HG02852 (cell line): ENCODE measurements at regions not wholly inside any gene's neighbourhood (a gene's known extent, or its start where the extent isn't known, plus 50 kb on each side); places are given as distances from the start of the nearest gene placed in this dataset.
"Not testable (repeated sequence)": the region's sequence is repeated elsewhere in the genome, so short reads cannot be mapped to it uniquely, and the experiment has no call there.

Experiments
- ATAC-seq: cut with Tn5 transposase; IDR thresholded peaks from one replicate; pipeline ENCODE4 v1.9.1; 2021; ENCODE audit warnings: mild to moderate bottlenecking, moderate library complexity; ENCODE audit not compliant: unreplicated experiment

DNA sequence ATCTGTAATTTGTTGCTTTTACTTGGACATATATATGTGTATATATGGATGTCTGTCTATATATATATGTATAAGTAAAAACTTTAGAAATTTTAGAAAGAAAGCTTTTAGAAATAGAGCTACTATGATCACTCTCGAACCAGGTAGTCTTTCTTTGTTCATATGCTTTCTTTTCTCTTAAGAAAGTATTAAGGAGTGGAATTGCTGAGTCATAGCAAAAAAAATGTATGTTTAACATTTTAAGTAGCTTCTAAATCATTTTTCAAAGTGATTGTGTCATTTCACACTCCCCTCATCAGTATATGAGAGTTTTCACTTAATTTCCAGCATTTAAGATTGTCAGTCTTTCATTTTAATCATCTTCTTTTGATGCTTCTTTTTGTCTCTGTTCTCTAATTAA, 447.9 kb upstream of the TECRL start:
- no peak for ATAC-seq

DNA sequence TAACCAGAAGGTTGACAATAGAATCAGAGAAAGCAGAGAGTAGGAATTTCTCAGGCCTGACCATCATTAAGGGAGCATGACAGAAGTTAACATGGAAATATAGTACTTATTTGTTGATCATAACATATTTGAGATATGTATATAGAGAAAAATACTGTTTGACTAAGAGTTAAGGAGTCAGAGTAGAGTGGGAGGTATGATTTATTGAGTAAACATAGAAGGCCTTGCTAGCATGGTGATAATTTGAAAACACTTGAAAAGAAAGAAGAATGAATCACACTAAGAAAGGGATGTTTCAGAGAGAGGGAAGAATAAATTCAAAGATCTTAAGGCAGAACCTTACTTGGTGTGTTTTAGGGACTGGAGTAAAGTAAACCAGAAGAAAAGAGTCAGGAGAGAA, 437.2 kb upstream of the TECRL start:
- no peak for ATAC-seq

DNA sequence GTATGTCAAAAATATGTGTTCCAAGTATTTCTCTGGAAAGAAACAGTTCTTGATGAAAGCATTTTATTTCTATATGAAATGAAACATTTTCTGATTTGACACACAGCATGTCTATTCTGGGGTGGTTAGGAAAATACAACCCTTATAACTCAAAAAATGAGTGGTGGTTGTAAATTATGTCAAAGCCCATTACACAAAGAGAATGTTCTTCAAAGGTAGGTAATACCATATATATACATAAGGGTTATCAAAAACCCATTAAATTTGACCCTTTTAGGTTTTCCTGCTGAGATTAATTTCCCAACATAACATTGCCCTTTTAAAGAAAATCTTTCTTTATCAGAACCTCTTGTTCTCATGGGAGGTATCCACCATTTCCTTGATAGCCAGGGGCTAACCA, 420.5 kb upstream of the TECRL start:
- no peak for ATAC-seq

DNA sequence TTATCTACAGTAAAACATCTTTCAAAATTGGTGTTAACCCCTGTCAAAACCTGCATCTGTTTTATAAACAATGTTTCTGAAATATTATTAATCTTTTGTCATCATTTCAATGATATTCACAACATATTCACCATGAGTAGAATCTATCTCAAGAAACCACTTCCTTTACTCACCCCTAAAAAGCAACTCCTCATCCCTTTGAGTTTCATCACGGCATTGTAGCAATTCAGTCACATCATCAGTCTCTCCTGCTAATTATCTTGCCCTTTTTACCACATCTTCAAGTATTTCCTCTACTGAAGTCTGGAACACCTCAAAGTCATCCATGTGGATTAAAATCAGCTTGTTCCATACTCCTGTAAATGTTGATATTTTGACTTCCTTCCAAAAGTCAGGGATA, 415.3 kb upstream of the TECRL start:
- ATAC-seq = no peak

DNA sequence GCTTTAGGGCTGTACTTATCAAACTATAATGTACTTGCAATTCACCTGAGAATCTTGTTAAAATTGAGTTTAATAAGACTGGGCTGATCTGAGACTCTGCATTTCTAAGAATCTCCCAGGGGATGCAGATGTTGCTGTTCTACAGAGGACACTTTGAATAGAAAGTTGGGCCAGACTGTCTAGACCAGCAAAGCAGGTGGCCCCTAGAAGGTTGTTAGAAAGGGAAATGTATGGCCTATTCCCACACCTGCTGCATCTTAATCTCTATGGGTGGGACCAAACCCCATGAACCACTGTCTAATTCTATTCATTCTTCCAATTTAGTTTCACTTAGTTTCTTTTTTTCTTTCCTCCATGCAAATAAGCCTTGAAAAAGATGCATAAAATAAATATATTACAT, 413.2 kb upstream of the TECRL start:
- ATAC-seq = no peak

DNA sequence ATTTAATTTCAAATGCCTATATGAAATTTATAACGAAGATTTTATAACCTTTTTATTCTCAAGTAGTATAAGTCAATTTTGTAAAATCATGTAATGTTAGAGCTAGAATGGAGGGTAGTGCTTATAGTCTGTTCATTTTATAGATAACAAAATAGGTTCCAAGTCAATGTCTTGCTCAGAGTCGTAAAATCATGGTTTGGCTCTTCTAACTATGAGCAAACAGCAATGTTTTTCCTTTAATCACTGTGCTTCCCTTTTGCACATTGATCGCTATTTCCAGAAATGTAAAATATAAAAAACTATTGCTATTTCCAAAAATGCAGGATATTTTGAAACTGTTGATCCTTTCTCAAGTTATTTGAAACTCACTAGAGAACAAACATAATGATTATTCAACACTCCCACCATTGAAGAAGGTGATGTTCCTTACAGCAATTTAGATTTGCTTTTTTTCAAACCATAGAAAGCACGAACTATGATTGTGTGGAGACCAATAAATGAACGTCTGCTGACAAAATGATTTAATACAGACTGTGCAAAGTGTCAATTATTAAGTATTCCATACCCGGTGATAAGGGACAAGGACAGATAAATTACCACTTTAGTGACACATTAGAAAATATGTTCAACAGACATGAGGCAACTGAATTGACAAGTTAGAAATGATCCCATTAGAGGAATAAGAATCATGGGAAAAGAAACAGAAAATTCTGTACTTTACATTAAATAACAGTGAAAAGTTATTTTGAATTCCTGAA, 412.1 kb upstream of the TECRL start:
- no peak for ATAC-seq

DNA sequence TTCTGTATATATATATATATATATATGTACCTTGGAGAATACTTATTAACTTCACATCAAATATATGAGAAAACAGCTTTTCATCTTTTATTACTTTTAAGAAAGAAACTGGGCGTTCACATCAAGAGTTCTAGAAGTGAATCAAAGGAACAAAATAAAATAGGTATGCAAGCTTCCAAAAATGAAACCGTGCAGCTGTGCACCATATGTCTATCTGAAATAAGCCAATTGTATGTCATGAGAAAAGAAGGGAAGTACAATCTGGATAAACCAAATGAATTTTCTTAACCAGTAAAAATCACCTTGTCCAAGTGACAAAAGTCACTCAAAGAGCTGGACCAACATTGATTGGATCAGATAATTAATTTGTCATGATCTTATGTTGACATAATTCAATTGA, 405.4 kb upstream of the TECRL start:
- ATAC-seq = no peak

DNA sequence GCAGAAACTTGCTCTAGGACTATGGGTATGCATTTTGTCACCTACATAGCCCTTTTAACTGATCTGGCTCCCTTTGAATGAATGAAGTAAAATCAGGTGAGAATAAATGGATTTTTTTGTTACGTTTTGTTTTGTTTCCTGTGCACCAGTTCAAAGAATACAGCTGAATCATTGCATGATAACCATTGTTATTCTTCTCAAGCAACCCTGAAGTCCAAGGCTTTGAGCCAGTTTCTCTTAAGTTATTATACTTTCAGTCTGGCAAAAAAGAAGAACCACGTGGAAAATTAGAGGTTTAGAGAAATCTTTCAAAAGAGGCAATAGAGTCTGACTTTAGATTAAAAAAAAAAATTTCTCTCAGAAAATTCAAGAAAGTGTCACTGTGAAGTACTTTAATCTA, 398.6 kb upstream of the TECRL start:
- ATAC-seq = no peak

DNA sequence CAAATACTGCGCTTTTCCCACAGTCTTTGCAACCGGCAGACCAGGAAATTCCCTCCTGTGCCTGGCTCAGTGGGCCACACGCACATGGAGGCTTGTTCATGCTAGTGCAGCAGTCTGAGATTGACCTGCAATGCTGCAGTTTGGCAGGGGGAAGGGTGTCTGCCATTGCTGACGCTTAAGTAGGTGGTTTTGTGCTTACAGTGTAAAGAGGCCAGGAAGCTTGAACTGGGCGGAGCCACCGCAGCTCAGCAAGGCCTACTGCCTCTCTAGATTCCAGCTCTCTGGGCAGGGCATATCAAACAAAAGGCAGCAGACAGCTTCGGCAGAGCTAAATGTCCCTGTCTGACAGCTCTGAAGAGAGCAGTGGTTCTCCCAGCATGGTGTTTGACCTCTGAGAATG, 390.5 kb upstream of the TECRL start:
- ATAC-seq = no peak

DNA sequence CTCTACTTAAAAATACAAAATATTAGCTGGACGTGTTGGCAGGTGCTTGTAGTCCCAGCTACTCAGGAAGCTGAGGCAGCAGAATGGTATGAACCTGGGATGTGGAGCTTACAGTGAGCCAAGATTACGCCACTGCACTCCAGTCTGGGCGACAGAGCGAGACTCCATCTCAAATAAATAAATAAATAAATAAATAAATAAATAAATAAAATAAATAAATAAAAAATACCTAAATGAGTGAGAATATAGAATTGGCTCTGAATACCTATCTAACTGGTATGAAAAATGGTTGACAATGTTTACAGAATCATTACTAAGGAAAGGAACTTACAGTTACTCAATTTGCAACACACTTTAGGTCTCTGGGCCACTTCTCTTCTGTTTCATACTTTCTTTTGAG, 389.6 kb upstream of the TECRL start:
- ATAC-seq = not testable (repeated sequence)

DNA sequence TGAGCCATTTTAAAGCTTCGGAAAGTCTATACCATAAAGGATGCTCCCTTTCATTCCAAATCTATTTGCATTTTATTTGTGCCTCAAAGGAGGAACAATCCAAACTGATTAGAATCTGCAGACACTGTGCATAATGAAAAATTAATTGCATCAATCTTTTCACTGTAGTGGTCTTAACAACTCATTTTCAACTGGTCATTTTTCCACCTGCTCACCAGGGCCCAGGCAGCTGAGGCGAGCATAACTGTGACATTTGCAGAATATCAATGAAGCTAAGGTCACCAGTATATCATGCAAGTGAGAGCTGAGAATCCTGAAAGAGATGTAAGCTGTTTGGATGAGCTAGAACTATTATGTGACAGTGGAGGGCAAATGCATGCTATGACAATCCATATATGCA, 387.3 kb upstream of the TECRL start:
- ATAC-seq = no peak

DNA sequence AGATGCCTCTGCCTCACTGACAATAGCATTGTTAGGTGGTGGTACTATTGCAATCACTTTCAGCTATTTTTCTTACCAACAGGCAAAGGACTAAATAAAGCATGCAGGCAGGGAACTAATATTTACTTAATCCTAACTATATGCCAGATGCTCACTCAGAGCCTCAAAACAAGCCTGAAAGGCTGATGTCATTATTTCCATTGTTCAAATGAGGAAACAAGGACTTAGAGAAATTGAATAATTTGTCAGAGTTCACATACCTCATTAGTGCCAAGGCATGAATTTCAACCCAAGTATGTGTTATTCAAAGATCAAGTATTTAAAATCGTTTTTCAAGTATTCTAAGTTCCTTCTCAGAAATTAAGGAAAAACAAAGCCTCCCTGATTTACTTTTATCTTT, 374.9 kb upstream of the TECRL start:
- ATAC-seq = no peak

DNA sequence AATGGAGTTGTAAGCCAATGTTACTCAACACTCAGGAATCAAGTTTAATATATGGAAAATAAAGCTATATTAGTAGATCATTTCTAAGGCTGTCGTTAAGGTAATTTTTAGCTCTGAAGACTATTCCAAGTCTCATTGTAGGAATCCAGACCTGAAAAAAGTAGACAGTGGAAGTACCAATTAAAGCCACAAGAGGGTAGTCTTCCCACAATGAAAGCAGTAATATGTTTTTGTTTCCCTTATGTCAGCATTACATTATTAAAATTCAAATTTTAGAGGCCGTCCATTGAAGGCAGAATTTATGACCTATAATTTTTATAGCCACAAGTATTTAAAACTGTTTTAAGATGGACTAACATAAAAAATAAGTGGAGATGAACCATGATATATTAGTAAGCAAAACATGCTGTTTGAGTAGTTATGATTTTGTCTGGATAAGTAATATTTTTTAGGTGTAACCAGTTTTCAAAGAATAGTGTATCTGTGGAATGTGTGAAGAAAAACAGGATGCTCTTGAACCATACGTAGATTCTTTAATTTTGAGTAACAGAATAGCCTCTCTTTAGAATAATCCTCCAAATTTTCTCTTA, 372.6 kb upstream of the TECRL start:
- peak; percentile 58 for ATAC-seq

DNA sequence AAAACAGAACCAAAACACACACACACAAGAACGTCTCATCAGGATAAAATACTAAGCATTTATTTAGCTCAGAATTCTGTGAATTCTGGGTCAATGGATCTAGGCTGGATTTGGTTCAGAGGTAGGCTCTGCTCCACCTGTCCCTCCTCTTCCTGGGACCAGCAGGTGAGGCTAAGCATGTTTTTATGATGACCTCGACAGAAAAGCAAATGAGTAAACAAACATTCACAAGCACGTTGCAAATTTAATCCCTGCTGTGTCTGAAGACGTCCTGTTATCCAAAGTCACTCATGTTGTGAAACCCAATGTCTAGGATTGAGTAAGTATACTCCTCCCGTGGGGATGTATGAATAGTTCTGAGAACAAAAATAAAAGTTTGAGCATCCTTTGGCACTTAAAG, 371.4 kb upstream of the TECRL start:
- ATAC-seq = no peak

DNA sequence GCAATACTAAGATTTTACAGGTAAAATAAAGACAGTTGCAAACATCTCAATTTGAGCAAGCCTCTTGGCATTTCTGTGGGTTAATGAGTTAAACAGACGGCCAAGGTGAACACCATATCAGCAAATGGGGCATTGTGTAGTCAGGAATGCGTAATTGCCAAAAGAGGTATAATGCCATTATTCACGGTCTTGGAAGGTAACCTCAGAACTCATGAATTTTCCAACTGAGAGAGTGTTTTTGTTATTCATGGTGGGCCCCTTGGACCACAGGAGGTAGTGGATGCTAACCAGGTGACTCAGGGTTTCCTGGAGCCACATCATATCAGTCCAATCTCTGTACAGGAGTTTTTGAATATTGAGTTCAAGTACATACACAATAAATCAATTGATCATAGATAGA, 368.0 kb upstream of the TECRL start:
- ATAC-seq = no peak

DNA sequence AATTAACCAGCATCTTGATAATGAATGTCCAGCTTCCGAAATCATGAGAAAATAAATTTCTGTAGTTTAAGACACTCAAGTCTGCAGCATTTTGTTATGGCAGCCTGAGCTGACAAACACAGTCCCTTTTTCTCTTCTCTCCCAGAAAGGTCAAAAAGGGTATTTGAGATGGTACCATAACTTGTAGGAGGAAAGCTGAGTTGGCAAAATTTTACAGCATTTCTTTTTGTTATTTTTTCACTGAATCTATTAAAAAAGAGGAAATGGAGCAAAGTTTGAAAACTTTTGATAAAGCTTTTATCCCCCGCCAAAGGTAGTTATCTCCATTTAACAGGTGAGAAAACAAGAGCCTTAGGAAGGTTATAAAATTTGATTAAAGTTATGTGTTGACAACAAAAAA, 367.6 kb upstream of the TECRL start:
- no peak for ATAC-seq

DNA sequence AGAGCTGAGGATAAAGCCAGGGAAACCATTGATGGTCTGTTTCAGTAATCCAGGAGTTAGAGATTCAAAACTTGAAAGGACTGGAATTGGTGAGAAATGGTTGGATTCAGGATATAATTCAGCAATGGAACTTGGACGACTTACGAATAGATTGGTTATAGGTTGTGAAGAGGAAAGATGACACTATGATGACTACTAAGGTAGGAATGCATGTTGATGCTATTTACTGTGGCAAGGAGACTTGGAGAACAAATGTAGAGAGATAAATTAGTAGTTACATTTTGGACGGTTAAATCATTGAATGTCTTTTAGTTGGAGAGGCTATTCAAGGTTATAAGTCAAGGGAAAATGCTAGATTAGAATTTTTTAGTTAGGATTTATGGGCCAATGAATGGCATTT, 365.4 kb upstream of the TECRL start:
- no peak for ATAC-seq

DNA sequence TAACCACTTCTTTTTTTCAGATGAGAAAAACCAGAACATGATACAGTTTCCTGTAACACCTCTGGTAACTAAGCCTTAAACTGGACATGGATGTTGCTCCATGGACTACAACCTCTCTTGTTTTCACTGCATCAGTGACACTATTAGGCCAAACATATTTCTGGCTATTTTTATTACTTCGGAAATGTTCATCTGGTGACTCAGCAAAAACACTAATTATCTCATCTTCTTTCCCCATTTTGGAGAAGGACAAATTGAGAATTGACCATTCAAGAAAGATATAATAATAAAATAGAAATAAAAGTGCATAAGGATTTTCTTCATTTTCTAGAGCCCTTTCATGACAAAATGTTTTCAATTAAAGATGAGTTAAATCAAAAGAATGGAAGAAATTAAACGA, 361.9 kb upstream of the TECRL start:
- no peak for ATAC-seq

DNA sequence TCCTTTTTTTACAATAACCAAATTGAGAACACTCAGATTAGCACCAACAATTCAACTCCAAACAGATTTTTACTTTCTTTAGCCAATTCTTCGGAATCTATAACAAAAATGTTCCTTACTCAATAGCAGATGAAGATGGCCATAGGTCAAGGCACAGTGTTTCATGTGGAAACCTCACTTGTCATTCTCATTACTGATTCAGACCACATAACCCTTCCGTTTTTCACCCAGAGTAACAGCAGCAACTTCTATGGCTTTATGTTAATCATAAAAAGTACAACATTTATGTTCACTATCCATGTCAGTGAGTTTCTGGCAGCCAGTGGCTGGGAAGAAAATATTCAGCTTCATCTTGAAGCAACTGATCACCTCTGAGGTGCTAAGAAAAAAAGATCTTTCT, 358.3 kb upstream of the TECRL start:
- no peak for ATAC-seq

DNA sequence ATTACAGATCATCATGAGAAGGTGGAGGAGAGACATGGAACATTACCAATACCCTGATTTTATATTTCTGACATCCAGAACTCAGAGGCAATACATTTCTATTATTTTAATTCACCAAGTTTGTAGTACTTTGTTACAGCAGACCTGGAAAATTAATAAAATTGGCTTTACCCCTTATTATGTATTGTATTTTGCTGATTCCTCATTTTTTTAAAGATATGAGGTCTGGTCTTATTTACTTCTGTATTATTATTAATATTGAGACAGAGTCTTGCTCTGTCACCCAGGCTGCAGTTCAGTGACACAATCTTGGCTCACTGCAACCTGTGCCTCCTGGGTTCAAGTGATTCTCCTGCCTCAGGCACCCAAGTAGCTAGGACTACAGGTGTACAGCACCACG, 357.3 kb upstream of the TECRL start:
- ATAC-seq = no peak

DNA sequence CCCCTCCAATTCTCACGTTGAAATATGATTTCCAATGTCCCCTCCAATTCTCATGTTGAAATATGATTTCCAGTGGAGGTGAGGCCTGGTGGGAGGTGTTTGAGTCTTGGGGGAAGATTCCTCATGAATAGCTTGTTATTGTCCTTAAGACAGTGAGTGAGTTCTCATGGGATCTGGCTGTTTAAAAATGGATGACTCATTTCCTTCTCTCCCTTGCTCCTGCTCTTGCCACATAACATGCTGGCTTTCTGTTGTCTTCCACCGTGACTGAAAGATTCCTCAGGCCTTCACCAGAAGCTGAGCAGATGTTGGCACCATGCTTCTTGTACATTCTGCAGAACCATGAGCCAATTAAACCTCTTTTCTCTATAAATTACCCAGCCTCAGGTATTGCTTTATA, 346.8 kb upstream of the TECRL start:
- no peak for ATAC-seq

DNA sequence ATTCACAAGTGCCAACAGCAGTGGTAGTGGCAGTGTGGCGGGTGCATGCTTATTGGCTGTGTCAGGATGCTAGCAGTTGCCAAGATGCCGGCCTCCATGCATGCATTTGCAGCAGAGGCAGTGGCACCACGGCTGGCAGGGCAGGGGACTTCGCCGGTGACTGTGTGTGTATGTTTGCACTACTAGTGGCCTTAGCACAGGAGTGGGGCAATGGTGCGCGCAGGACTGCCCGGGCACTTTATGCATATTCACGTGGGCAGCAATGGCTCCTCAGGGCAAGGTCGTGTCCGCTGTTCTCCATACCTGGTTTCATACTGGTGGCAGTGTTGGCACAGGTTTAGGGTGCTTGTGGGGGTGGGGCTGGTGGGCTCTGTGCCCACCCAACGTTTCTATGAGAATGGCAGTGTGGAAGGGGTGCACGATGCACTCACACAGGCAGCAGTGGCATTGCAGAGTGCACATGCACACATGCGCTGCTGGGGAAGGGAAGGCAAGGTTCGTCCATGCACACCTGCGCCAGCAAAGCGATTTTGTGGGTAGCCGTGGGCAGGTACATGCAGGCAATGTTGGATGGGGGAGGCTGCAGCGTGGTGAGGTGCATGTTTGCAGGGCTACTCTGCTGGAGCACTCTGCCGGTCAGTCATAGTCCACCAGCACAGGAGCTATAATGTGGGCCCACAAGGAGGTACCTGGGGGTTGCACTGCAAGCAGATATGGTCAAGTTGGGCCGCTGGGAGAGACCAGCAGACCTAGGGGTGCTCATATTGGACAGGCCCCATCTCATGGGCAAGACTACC, 338.9 kb upstream of the TECRL start:
- ATAC-seq = no peak
